KMS-11 (cell line): ENCODE measurements at regions not wholly inside any gene's neighbourhood (a gene's known extent, or its start where the extent isn't known, plus 50 kb on each side); places are given as distances from the start of the nearest gene placed in this dataset.

Experiments used
- H2AFZ ChIP-seq: fragments of 200-600 bp; sonication (generic); 2 replicates; pipeline ENCODE4 v1.6.1; 2016; ENCODE audit warnings: antibody characterized with exemption, mixed run types, low read depth
- H3K27ac ChIP-seq: fragments of 200-600 bp; sonication (generic); 2 replicates; pipeline ENCODE4 v1.6.1; 2016; ENCODE audit warnings: mild to moderate bottlenecking, mixed run types
- H3K27me3 ChIP-seq: fragments of 200-600 bp; sonication (generic); 2 replicates; pipeline ENCODE4 v1.6.1; 2017; ENCODE audit warnings: mild to moderate bottlenecking, low read depth, mixed run types, moderate library complexity; ENCODE audit not compliant: insufficient read depth
- H3K36me3 ChIP-seq: fragments of 200-600 bp; sonication (generic); 2 replicates; pipeline ENCODE4 v1.6.1; 2017; ENCODE audit warnings: mild to moderate bottlenecking, mixed run types; ENCODE audit not compliant: insufficient read depth
- H3K4me1 ChIP-seq: fragments of 200-600 bp; sonication (generic); 2 replicates; pipeline ENCODE4 v1.6.1; 2016; ENCODE audit warnings: mild to moderate bottlenecking, low read depth, mixed run types; ENCODE audit not compliant: poor library complexity, severe bottlenecking
- H3K4me2 ChIP-seq: fragments of 200-600 bp; sonication (generic); 2 replicates; pipeline ENCODE4 v1.7.0; 2016; ENCODE audit warnings: mild to moderate bottlenecking, mixed run types
- H3K4me3 ChIP-seq: fragments of 200-600 bp; sonication (generic); IDR thresholded peaks from 2 replicates; pipeline ENCODE4 v1.6.1; 2017; ENCODE audit warnings: low read depth, low read length, mixed read lengths; ENCODE audit not compliant: insufficient read depth
- H3K79me2 ChIP-seq: fragments of 200-600 bp; sonication (generic); 2 replicates; pipeline ENCODE4 v1.6.1; 2016; ENCODE audit warnings: low read depth, mixed run types; ENCODE audit not compliant: insufficient read depth
- H3K9ac ChIP-seq: fragments of 200-600 bp; sonication (generic); 2 replicates; pipeline ENCODE4 v1.6.1; 2016; ENCODE audit warnings: mild to moderate bottlenecking, mixed run types
- H4K20me1 ChIP-seq: fragments of 200-600 bp; sonication (generic); 2 replicates; pipeline ENCODE4 v1.6.1; 2016; ENCODE audit warnings: mild to moderate bottlenecking, mixed run types; ENCODE audit not compliant: insufficient read depth
- CTCF ChIP-seq: fragments of 200-600 bp; sonication (generic); conservative IDR thresholded peaks from 2 replicates; pipeline ENCODE4 v1.6.1; 2017; ENCODE audit warnings: low read depth, mild to moderate bottlenecking, antibody characterized with exemption, low read length, moderate library complexity, mixed read lengths

GRCh38 chr12:131491916-131492490, 218.9 kb upstream of the SFSWAP start:
- TF ChIP-seq CTCF = no peak
- no peak overlapping the region for H3K9ac ChIP-seq
- no peak overlapping the region for H3K4me2 ChIP-seq
- no peaks in the 10 kb centered on the region for H3K36me3 ChIP-seq
- no peak overlapping the region for H3K27ac ChIP-seq
- H3K4me3 ChIP-seq = no peak overlapping the region
- no peaks in the 10 kb centered on the region for H3K79me2 ChIP-seq
- no peaks in the 10 kb centered on the region for H3K27me3 ChIP-seq
- no peaks in the 10 kb centered on the region for H4K20me1 ChIP-seq
- H2AFZ ChIP-seq = no peak overlapping the region
- no peaks in the 10 kb centered on the region for H3K4me1 ChIP-seq

GRCh38 chr12:131493068-131493826, 217.6 kb upstream of the SFSWAP start:
- H3K9ac ChIP-seq = no peak overlapping the region
- H3K4me2 ChIP-seq = no peak overlapping the region
- H3K27ac ChIP-seq = no peak overlapping the region
- H3K79me2 ChIP-seq = no peaks in the 10 kb centered on the region
- no peak overlapping the region for H3K4me3 ChIP-seq
- no peaks in the 10 kb centered on the region for H3K36me3 ChIP-seq
- H3K27me3 ChIP-seq = no peaks in the 10 kb centered on the region
- H2AFZ ChIP-seq = no peak overlapping the region
- no peak for TF ChIP-seq CTCF
- no peaks in the 10 kb centered on the region for H4K20me1 ChIP-seq
- H3K4me1 ChIP-seq = no peaks in the 10 kb centered on the region

DNA sequence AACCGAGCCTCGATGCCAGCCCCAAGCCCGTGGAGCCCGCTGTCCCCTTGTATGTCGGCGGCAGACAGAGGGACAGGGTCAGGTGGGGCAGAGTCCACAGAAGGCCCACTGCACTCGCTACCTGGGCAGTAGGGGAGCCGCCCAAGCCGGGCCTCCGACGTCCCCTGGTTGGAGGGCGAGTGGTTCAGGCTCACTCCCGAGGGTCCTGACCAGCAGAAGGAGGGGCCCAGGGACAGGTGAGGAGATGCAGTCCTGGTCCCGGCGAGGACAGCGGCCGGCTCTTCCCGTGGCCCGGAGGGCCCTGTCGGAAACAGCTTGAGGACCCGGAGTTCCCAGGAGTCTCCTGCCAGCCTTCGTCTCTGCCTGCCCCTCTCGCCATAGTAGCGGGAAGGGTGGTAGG, 216.7 kb upstream of the SFSWAP start:
- Histone ChIP-seq H3K9ac (no peak overlapping the region), H3K4me3 (no peak overlapping the region), H3K27ac (no peak overlapping the region), H3K27me3 (no peaks in the 10 kb centered on the region), H3K4me1 (no peaks in the 10 kb centered on the region), H2AFZ (no peak overlapping the region), H3K36me3 (no peaks in the 10 kb centered on the region), H3K4me2 (no peak overlapping the region), H3K79me2 (no peaks in the 10 kb centered on the region), H4K20me1 (no peaks in the 10 kb centered on the region)
- TF ChIP-seq CTCF = no peak

GRCh38 chr12:131494741-131495524, 216.0 kb upstream of the SFSWAP start:
- H3K9ac ChIP-seq = no peak overlapping the region
- no peak overlapping the region for H2AFZ ChIP-seq
- no peaks in the 10 kb centered on the region for H3K79me2 ChIP-seq
- no peaks in the 10 kb centered on the region for H3K4me1 ChIP-seq
- H3K27me3 ChIP-seq = no peaks in the 10 kb centered on the region
- no peaks in the 10 kb centered on the region for H3K36me3 ChIP-seq
- TF ChIP-seq CTCF = no peak
- no peak overlapping the region for H3K4me3 ChIP-seq
- H3K4me2 ChIP-seq = no peak overlapping the region
- H3K27ac ChIP-seq = no peak overlapping the region
- H4K20me1 ChIP-seq = no peaks in the 10 kb centered on the region
